NCI-H1436 treated with DMSO at 0.1 percent for 48 hours (cell line): ENCODE measurements at regions not wholly inside any gene's neighbourhood (a gene's known extent, or its start where the extent isn't known, plus 50 kb on each side); places are given as distances from the start of the nearest gene placed in this dataset.
"Not testable (repeated sequence)": the region's sequence is repeated elsewhere in the genome, so short reads cannot be mapped to it uniquely, and the experiment has no call there.

Source experiments
- DNase-seq: peaks from one replicate; lab custom pipeline; 2025; lab: John Stamatoyannopoulos, UW

- no peak for DNase-seq
Observed at GRCh38 chr11:121901886-121902285, 214.1 kb downstream of the BLID start.

GRCh38 chr11:121901417-121901816, 214.6 kb downstream of the BLID start:
- not testable (repeated sequence) for DNase-seq

- no peak for DNase-seq
Observed at GRCh38 chr11:121899520-121899919, 216.5 kb downstream of the BLID start.

GRCh38 chr11:121898903-121899302, 217.1 kb downstream of the BLID start:
- DNase-seq, result no peak

- DNase-seq, result no peak
Observed at GRCh38 chr11:121895919-121896318, 220.1 kb downstream of the BLID start.

GRCh38 chr11:121894581-121894980, 221.4 kb downstream of the BLID start:
- DNase-seq, result no peak

- DNase-seq, result no peak
Observed at GRCh38 chr11:121892863-121893262, 223.2 kb downstream of the BLID start.

- DNase-seq, result no peak
Observed at GRCh38 chr11:121892131-121892681, 223.8 kb downstream of the BLID start.

- no peak for DNase-seq
Observed at GRCh38 chr11:121890946-121891515, 225.0 kb downstream of the BLID start.

- no peak for DNase-seq
Observed at GRCh38 chr11:121890377-121890776, 225.6 kb downstream of the BLID start.

- DNase-seq, result no peak
Observed at GRCh38 chr11:121889931-121890330, 226.1 kb downstream of the BLID start.

GRCh38 chr11:121889186-121889585, 226.8 kb downstream of the BLID start:
- no peak for DNase-seq

- DNase-seq, result no peak
Observed at GRCh38 chr11:121887976-121888557, 227.9 kb downstream of the BLID start.

GRCh38 chr11:121887569-121887968, 228.4 kb downstream of the BLID start:
- no peak for DNase-seq

- no peak for DNase-seq
Observed at GRCh38 chr11:121886996-121887395, 229.0 kb downstream of the BLID start.

- DNase-seq, result no peak
Observed at GRCh38 chr11:121886005-121886734, 229.8 kb downstream of the BLID start.

GRCh38 chr11:121884626-121885025, 231.4 kb downstream of the BLID start:
- no peak for DNase-seq

GRCh38 chr11:121881806-121882205, 234.2 kb downstream of the BLID start:
- DNase-seq, result no peak

- no peak for DNase-seq
Observed at GRCh38 chr11:121877152-121877551, 238.9 kb downstream of the BLID start.

GRCh38 chr11:121873766-121874165, 242.2 kb downstream of the BLID start:
- DNase-seq, result no peak

GRCh38 chr11:121872356-121872755, 243.7 kb downstream of the BLID start:
- DNase-seq, result no peak

GRCh38 chr11:121870206-121871045, 245.6 kb downstream of the BLID start:
- no peak for DNase-seq
